Muscle of back (tissue), 3 donors: ENCODE measurements at regions not wholly inside any gene's neighbourhood (a gene's known extent, or its start where the extent isn't known, plus 50 kb on each side); places are given as distances from the start of the nearest gene placed in this dataset.
"Not testable (repeated sequence)": the region's sequence is repeated elsewhere in the genome, so short reads cannot be mapped to it uniquely, and the experiment has no call there.

Experiments
- DNase-seq, 3 donors: peaks; one replicate each; pipeline versions ENCODE4 v3.0.0 to v3.0.0-alpha.2; 2013

GRCh38 chr12:124706363-124706762 is 139.0 kb upstream of the NCOR2 start:
- no peak for DNase-seq

- no peak for DNase-seq
These were observed 138.2 kb upstream of the NCOR2 start for GRCh38 chr12:124705545-124706138.

- DNase-seq = no peak
These were observed 137.2 kb upstream of the NCOR2 start for GRCh38 chr12:124704619-124705018.

GRCh38 chr12:124703856-124704255 is 136.4 kb upstream of the NCOR2 start:
- no peak for DNase-seq

GRCh38 chr12:124702736-124703135 is 135.3 kb upstream of the NCOR2 start:
- no peak for DNase-seq

- peak in 1 of 3 donors; percentile 89 for DNase-seq
These were observed 133.6 kb upstream of the NCOR2 start for GRCh38 chr12:124700810-124701592.

GRCh38 chr12:124699909-124700308 is 132.5 kb upstream of the NCOR2 start:
- DNase-seq = no peak

GRCh38 chr12:124698998-124699305 is 131.5 kb upstream of the NCOR2 start:
- no peak for DNase-seq

GRCh38 chr12:124698211-124698997 is 131.0 kb upstream of the NCOR2 start:
- peak in 1 of 3 donors; percentile 75 for DNase-seq

GRCh38 chr12:124697722-124698121 is 130.3 kb upstream of the NCOR2 start:
- not testable (repeated sequence) for DNase-seq

GRCh38 chr12:124696693-124697476 is 129.5 kb upstream of the NCOR2 start:
- DNase-seq = no peak

GRCh38 chr12:124695861-124696260 is 128.4 kb upstream of the NCOR2 start:
- no peak for DNase-seq

GRCh38 chr12:124694846-124695497 is 127.6 kb upstream of the NCOR2 start:
- peak in 1 of 3 donors; percentile 63 for DNase-seq

GRCh38 chr12:124694250-124694649 is 126.8 kb upstream of the NCOR2 start:
- no peak for DNase-seq

- no peak for DNase-seq
These were observed 125.8 kb upstream of the NCOR2 start for GRCh38 chr12:124693111-124693723.

- no peak for DNase-seq
These were observed 125.0 kb upstream of the NCOR2 start for GRCh38 chr12:124692443-124692842.

GRCh38 chr12:124691429-124691828 is 124.0 kb upstream of the NCOR2 start:
- no peak for DNase-seq

- DNase-seq = no peak
These were observed 122.2 kb upstream of the NCOR2 start for GRCh38 chr12:124689631-124690030.

- DNase-seq = no peak
These were observed 121.1 kb upstream of the NCOR2 start for GRCh38 chr12:124688356-124688992.

- peak in 2 of 3 donors; percentile 68 to 90 for DNase-seq
These were observed 120.5 kb upstream of the NCOR2 start for GRCh38 chr12:124687917-124688316.
